ENCODE measurements at regions not wholly inside any gene's neighbourhood (a gene's known extent, or its start where the extent isn't known, plus 50 kb on each side); places are given as distances from the start of the nearest gene placed in this dataset.

GRCh38 chr14:29037411-29037810 is 270.8 kb downstream of the FOXG1 start:
- no peak for DNase-seq (ENCODE audit: low spot score)

- DNase-seq (ENCODE audit: low spot score): no peak
These were observed 272.6 kb downstream of the FOXG1 start for GRCh38 chr14:29039171-29039570.

GRCh38 chr14:29042551-29042950 is 276.0 kb downstream of the FOXG1 start:
- no peak for DNase-seq (ENCODE audit: low spot score)

GRCh38 chr14:29043737-29044136 is 277.1 kb downstream of the FOXG1 start:
- DNase-seq (ENCODE audit: low spot score): no peak

GRCh38 chr14:29045237-29045636 is 278.6 kb downstream of the FOXG1 start:
- no peak for DNase-seq (ENCODE audit: low spot score)

- no peak for DNase-seq (ENCODE audit: low spot score)
These were observed 287.5 kb downstream of the FOXG1 start for GRCh38 chr14:29054119-29054518.

- DNase-seq (ENCODE audit: low spot score): no peak
These were observed 289.5 kb downstream of the FOXG1 start for GRCh38 chr14:29056041-29056566.

GRCh38 chr14:29061702-29062101 is 295.1 kb downstream of the FOXG1 start:
- DNase-seq (ENCODE audit: low spot score): no peak

GRCh38 chr14:29062466-29062865 is 295.9 kb downstream of the FOXG1 start:
- DNase-seq (ENCODE audit: low spot score): no peak

GRCh38 chr14:29062976-29063375 is 296.4 kb downstream of the FOXG1 start:
- no peak for DNase-seq (ENCODE audit: low spot score)

- no peak for DNase-seq (ENCODE audit: low spot score)
These were observed 297.8 kb downstream of the FOXG1 start for GRCh38 chr14:29064305-29064900.

- no peak for DNase-seq (ENCODE audit: low spot score)
These were observed 302.6 kb downstream of the FOXG1 start for GRCh38 chr14:29069228-29069627.

GRCh38 chr14:29075761-29076160 is 309.2 kb downstream of the FOXG1 start:
- no peak for DNase-seq (ENCODE audit: low spot score)

GRCh38 chr14:29077916-29078315 is 311.3 kb downstream of the FOXG1 start:
- no peak for DNase-seq (ENCODE audit: low spot score)

GRCh38 chr14:29078810-29079522 is 312.4 kb downstream of the FOXG1 start:
- no peak for DNase-seq (ENCODE audit: low spot score)

GRCh38 chr14:29085546-29085945 is 319.0 kb downstream of the FOXG1 start:
- peak; percentile 54 for DNase-seq (ENCODE audit: low spot score)

- DNase-seq (ENCODE audit: low spot score): no peak
These were observed 323.3 kb downstream of the FOXG1 start for GRCh38 chr14:29089849-29090248.

GRCh38 chr14:29092121-29092520 is 325.5 kb downstream of the FOXG1 start:
- no peak for DNase-seq (ENCODE audit: low spot score)

GRCh38 chr14:29097476-29097875 is 330.9 kb downstream of the FOXG1 start:
- no peak for DNase-seq (ENCODE audit: low spot score)

GRCh38 chr14:29098656-29099055 is 332.1 kb downstream of the FOXG1 start:
- DNase-seq (ENCODE audit: low spot score): no peak

- no peak for DNase-seq (ENCODE audit: low spot score)
These were observed 335.7 kb downstream of the FOXG1 start for GRCh38 chr14:29102266-29102665.

- DNase-seq (ENCODE audit: low spot score): no peak
These were observed 336.4 kb downstream of the FOXG1 start for GRCh38 chr14:29102996-29103395.

GRCh38 chr14:29108908-29109307 is 342.3 kb downstream of the FOXG1 start:
- no peak for DNase-seq (ENCODE audit: low spot score)

GRCh38 chr14:29109589-29109988 is 343.0 kb downstream of the FOXG1 start:
- DNase-seq (ENCODE audit: low spot score): no peak
